ENCODE measurements at regions not wholly inside any gene's neighbourhood (a gene's known extent, or its start where the extent isn't known, plus 50 kb on each side); places are given as distances from the start of the nearest gene placed in this dataset.

GRCh38 chr5:133705331-133705730 lies 93.0 kb upstream of the FSTL4 start:
- TF ChIP-seq POLR2AphosphoS5 (IDR thresholded peaks at IDR 0.05) (no peak), POLR2A (IDR thresholded peaks at IDR 0.05) (no peak), CTCF (IDR thresholded peaks at IDR 0.05) (no peak), EP300 (IDR thresholded peaks at IDR 0.05; ENCODE audit: low read depth) (no peak)
- no peaks in the 10 kb centered on the region for H3K27me3 ChIP-seq
- peaks cover 0 to 14% (median 0%) of the 10 kb centered on the region in 4 donors for H3K4me1 ChIP-seq
- 81% methylated on average over 3 of the region's 3 CpGs; no CpG with 5 or more reads in 1 of the 2 donors for WGBS, 2 donors (ENCODE audit: low coverage in 1 of 2)
- in situ Hi-C loops (cut with MboI; ENCODE audit: low pct_ligation_motif_present in 1 of 4, low pct_unique_long_range_greater_than_20kb in 1 of 4, low sequenced_read_pairs in 3 of 4) = no loop called here
- H3K36me3 ChIP-seq = no peaks in the 10 kb centered on the region
- no peaks in the 10 kb centered on the region for H3K9me3 ChIP-seq
- intact Hi-C loops (cut with DNase I; ENCODE audit: low total_unique reads) = no loop called here
- H3K4me3 ChIP-seq = no peak overlapping the region
- no peak overlapping the region for H3K27ac ChIP-seq
- DNase-seq = no peak

- Histone ChIP-seq H3K9me3 (no peaks in the 10 kb centered on the region), H3K27ac (no peak overlapping the region), H3K4me1 (peaks cover 0 to 10% (median 0%) of the 10 kb centered on the region in 4 donors), H3K36me3 (no peaks in the 10 kb centered on the region), H3K4me3 (no peak overlapping the region), H3K27me3 (no peaks in the 10 kb centered on the region)
- in situ Hi-C loops (cut with MboI; ENCODE audit: low pct_ligation_motif_present in 1 of 4, low pct_unique_long_range_greater_than_20kb in 1 of 4, low sequenced_read_pairs in 3 of 4) = no loop called here
- TF ChIP-seq POLR2AphosphoS5 (IDR thresholded peaks at IDR 0.05) (no peak), POLR2A (IDR thresholded peaks at IDR 0.05) (no peak), CTCF (IDR thresholded peaks at IDR 0.05) (no peak), EP300 (IDR thresholded peaks at IDR 0.05; ENCODE audit: low read depth) (no peak)
- WGBS, 2 donors (ENCODE audit: low coverage in 1 of 2) = 70% methylated on average over 2 of the region's 2 CpGs; no CpG with 5 or more reads in 1 of the 2 donors
- DNase-seq = no peak
- intact Hi-C loops (cut with DNase I; ENCODE audit: low total_unique reads) = no loop called here
These were observed 92.1 kb upstream of the FSTL4 start for GRCh38 chr5:133704411-133704810.

GRCh38 chr5:133703935-133704334 lies 91.6 kb upstream of the FSTL4 start:
- in situ Hi-C loops (cut with MboI; ENCODE audit: low pct_ligation_motif_present in 1 of 4, low pct_unique_long_range_greater_than_20kb in 1 of 4, low sequenced_read_pairs in 3 of 4) (no loop called here), intact Hi-C loops (cut with DNase I; ENCODE audit: low total_unique reads) (no loop called here)
- no peak for DNase-seq
- Histone ChIP-seq H3K36me3 (no peaks in the 10 kb centered on the region), H3K4me1 (peaks cover 0 to 5% (median 0%) of the 10 kb centered on the region in 4 donors), H3K27ac (no peak overlapping the region), H3K4me3 (no peak overlapping the region), H3K27me3 (no peaks in the 10 kb centered on the region), H3K9me3 (no peaks in the 10 kb centered on the region)
- TF ChIP-seq EP300 (IDR thresholded peaks at IDR 0.05; ENCODE audit: low read depth) (no peak), CTCF (IDR thresholded peaks at IDR 0.05) (no peak), POLR2AphosphoS5 (IDR thresholded peaks at IDR 0.05) (no peak), POLR2A (IDR thresholded peaks at IDR 0.05) (no peak)
- 69 to 71% methylated on average over 1 of the region's 1 CpG for WGBS, 2 donors (ENCODE audit: low coverage in 1 of 2)

- Histone ChIP-seq H3K36me3 (no peaks in the 10 kb centered on the region), H3K4me1 (no peaks in the 10 kb centered on the region), H3K27me3 (no peaks in the 10 kb centered on the region), H3K9me3 (no peaks in the 10 kb centered on the region), H3K4me3 (no peak overlapping the region), H3K27ac (no peak overlapping the region)
- TF ChIP-seq POLR2A (IDR thresholded peaks at IDR 0.05) = no peak
- no peak for TF ChIP-seq CTCF (IDR thresholded peaks at IDR 0.05)
- no peak for TF ChIP-seq POLR2AphosphoS5 (IDR thresholded peaks at IDR 0.05)
- no peak for TF ChIP-seq EP300 (IDR thresholded peaks at IDR 0.05; ENCODE audit: low read depth)
- intact Hi-C loops (cut with DNase I; ENCODE audit: low total_unique reads) = no loop called here
- in situ Hi-C loops (cut with MboI; ENCODE audit: low pct_ligation_motif_present in 1 of 4, low pct_unique_long_range_greater_than_20kb in 1 of 4, low sequenced_read_pairs in 3 of 4) = no loop called here
- DNase-seq = no peak
- 82 to 88% methylated on average over 3 to 15 of the region's 15 CpGs for WGBS, 2 donors (ENCODE audit: low coverage in 1 of 2)
These were observed 90.7 kb upstream of the FSTL4 start for GRCh38 chr5:133702791-133703770.
